Kidney epithelial cell (primary cell): ENCODE measurements at regions not wholly inside any gene's neighbourhood (a gene's known extent, or its start where the extent isn't known, plus 50 kb on each side); places are given as distances from the start of the nearest gene placed in this dataset.

Source experiments
- DNase-seq: peaks from one replicate; pipeline ENCODE4 v3.0.0-alpha.2; 2010; ENCODE audit warnings: low read depth
- H3K27me3 ChIP-seq: 2 replicates; pipeline ENCODE4 v1.6.0; 2011; ENCODE audit warnings: low read length; ENCODE audit not compliant: control insufficient read depth, insufficient read depth
- H3K36me3 ChIP-seq: 2 replicates; pipeline ENCODE4 v1.5.1; 2011; ENCODE audit warnings: low read length; ENCODE audit not compliant: control insufficient read depth, insufficient read depth
- H3K4me3 ChIP-seq: 2 replicates; pipeline ENCODE4 v1.5.1; 2011; ENCODE audit warnings: low read depth, mild to moderate bottlenecking, control low read depth, low read length
- CTCF ChIP-seq: IDR thresholded peaks from 2 replicates; pipeline ENCODE4 v1.5.1; 2011; ENCODE audit warnings: mild to moderate bottlenecking, moderate library complexity, low read length, control low read depth, inconsistent platforms; ENCODE audit not compliant: insufficient read depth, poor library complexity, severe bottlenecking

GRCh38 chr3:194212161-194212844 is 76.4 kb downstream of the HES1 start:
- no peak for DNase-seq
- Histone ChIP-seq H3K36me3 (no peaks in the 10 kb centered on the region), H3K4me3 (no peak overlapping the region), H3K27me3 (peaks cover 2% of the 10 kb centered on the region)
- TF ChIP-seq CTCF = no peak

- H3K27me3 ChIP-seq = peaks cover 2% of the 10 kb centered on the region
- H3K4me3 ChIP-seq = no peak overlapping the region
- no peak for DNase-seq
- H3K36me3 ChIP-seq = no peaks in the 10 kb centered on the region
- no peak for TF ChIP-seq CTCF
These were observed 76.9 kb downstream of the HES1 start for GRCh38 chr3:194212845-194213331.

GRCh38 chr3:194215392-194215791 is 79.4 kb downstream of the HES1 start:
- no peak for TF ChIP-seq CTCF
- Histone ChIP-seq H3K27me3 (peaks cover 2% of the 10 kb centered on the region), H3K36me3 (no peaks in the 10 kb centered on the region), H3K4me3 (no peak overlapping the region)
- no peak for DNase-seq

GRCh38 chr3:194218646-194219453 is 82.9 kb downstream of the HES1 start:
- Histone ChIP-seq H3K27me3 (peaks cover 5% of the 10 kb centered on the region), H3K36me3 (no peaks in the 10 kb centered on the region), H3K4me3 (no peak overlapping the region)
- no peak for DNase-seq
- no peak for TF ChIP-seq CTCF

- Histone ChIP-seq H3K4me3 (no peak overlapping the region), H3K27me3 (peaks cover 8% of the 10 kb centered on the region), H3K36me3 (no peaks in the 10 kb centered on the region)
- no peak for DNase-seq
- TF ChIP-seq CTCF = no peak
These were observed 84.0 kb downstream of the HES1 start for GRCh38 chr3:194219826-194220410.
